GM19468 (cell line): ENCODE measurements at regions not wholly inside any gene's neighbourhood (a gene's known extent, or its start where the extent isn't known, plus 50 kb on each side); places are given as distances from the start of the nearest gene placed in this dataset.

ENCODE experiments used
- ATAC-seq: cut with Tn5 transposase; IDR thresholded peaks from one replicate; pipeline ENCODE4 v1.9.1; 2021; ENCODE audit warnings: mild to moderate bottlenecking, moderate library complexity, moderate number of reproducible peaks; ENCODE audit not compliant: unreplicated experiment; ENCODE audit errors: extremely low read depth

DNA sequence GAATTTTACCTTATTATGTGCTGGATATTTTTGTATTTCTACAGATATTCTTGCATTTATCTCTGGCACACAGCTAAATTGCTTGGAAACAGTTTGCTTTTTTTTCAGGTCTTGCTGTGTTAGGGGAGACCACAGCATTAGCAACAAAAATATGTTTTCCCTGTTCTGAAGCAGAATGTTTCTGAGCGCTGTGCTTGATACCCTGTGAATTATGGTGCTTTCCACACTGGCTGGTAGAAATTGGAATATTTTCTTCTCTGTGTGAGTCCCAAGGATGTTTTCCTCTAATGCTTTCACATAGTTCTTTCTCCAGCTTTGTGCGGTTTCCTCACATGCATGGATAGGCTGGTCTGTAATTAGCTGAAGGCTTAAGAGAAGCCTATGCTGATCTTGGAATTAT, 651.6 kb upstream of the IGFBP3 start:
- ATAC-seq, result no peak

DNA sequence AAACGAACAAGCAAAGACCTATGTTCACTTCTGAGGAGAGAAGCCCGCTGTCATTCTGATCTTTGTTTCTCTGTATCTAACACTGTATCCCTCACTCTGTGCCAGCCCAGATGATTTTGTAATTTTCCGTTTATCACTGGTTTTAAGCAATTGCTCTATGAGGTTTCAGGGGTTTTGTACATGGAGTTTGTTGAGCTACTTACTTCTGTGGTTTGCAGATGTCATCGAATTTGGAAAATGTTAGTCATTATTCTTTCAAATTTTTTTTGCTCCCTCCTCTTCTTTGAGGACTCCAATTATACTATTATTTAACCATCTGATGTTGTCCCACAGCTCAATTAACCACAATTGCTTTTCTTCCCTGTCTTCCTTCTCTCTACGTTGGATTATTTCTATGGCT, 650.9 kb upstream of the IGFBP3 start:
- ATAC-seq, result no peak

- ATAC-seq, result no peak
Observed at GRCh38 chr7:46569133-46569465, 648.0 kb upstream of the IGFBP3 start.

- no peak for ATAC-seq
Observed at GRCh38 chr7:46568420-46569132, 647.5 kb upstream of the IGFBP3 start.

DNA sequence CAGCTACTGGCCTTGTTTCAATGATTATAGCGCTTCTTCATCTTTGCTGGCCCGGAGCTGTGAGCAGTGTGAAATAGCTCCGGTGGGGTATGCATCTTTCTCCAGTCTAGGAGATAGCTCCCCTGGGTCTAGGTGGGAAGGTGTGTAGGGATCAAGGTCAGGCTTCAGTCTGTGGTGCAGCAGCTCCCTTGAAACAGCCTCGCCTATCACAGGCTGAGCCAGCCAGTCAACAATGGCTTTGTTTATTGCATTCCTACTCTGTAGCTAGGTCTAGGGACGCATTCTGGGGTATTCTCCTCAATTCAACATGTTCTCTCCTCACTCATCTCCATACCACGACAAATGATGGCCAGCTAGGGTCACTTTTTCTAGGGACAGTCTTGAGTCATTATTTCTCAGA, 646.8 kb upstream of the IGFBP3 start:
- ATAC-seq, result no peak

DNA sequence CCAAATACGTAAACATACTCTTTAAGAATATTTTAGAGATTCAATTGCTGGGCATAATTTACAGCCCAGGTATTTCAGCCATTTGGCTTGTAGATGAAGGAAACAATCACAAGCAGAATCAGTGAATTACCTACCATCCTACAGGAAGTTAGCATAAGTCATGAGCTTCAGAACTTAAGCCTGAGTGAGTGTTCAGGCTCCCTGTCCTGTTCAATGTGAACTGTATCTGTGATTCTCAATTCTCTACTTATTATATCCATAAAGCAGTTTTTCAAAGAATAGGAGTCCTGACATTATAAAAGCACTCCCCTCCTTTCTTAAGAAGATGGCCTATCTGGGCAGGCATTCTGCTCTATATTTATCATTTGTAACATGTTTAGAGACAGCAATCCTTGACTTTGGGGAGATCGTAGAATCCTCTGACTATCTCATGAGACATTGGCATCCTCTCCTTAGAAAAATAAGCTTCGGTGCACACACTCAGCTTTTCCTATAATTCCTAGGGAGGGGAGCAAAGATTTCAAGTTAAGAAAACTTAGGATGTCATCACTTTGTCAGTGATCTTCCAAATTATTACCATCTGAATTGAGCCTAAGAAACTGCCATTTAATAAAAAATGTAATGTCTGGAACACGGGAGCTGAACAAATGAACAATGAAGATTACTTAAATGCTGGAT, 645.2 kb upstream of the IGFBP3 start:
- ATAC-seq, result no peak

GRCh38 chr7:46565253-46566096, 644.4 kb upstream of the IGFBP3 start:
- ATAC-seq, result no peak

DNA sequence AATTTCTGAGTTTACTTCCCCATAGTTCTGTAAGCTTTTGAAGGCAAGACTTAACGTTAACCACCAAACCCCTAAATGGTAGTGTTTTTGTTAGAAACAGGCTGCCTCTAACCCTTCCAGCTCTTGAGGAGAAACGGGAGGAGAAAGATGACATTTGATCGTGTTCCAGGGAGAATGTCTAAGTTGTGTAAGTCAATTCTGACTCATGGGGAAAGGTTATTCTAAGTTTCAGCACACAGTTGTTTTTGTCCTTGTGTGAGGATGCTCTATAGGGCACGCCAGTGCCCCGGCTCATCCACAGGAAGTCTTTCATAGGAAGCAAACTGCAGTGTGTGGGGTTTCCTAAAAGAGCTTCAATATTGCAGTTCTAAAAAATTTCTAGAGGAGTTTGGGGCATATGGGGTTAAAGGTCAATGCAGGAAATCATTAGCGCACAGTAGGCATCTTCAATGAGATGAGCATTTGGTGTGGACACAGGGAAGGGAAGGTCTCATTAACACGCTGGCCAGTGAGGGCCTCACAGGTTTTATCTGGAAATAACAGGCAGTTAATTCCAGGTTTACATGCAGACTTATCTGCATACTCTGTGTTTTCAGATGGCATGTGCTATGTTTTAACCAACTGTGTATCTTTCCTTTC, 638.2 kb upstream of the IGFBP3 start:
- no peak for ATAC-seq

- no peak for ATAC-seq
Observed at GRCh38 chr7:46558482-46559193, 637.6 kb upstream of the IGFBP3 start.

- ATAC-seq, result no peak
Observed at GRCh38 chr7:46557781-46558180, 636.7 kb upstream of the IGFBP3 start.

DNA sequence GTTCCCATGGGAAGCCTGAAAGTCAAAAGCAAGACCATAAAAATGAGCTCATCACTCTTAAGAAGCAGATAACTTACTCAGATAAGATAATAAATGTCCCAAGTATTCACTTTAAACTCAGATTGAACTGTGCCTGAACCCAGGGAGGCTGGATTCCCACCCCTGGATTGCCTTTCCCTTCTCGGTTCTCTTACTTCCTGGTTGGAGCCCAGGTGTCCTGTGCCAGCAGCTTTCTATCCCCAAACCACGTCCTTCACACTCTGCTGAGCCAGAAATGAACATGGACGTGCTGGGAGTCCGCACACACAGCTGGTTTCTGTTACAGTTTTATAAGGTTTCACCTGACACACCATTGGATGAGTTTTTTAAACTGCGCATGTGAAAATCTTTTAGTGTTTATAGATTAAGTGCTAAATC, 636.2 kb upstream of the IGFBP3 start:
- ATAC-seq, result no peak

DNA sequence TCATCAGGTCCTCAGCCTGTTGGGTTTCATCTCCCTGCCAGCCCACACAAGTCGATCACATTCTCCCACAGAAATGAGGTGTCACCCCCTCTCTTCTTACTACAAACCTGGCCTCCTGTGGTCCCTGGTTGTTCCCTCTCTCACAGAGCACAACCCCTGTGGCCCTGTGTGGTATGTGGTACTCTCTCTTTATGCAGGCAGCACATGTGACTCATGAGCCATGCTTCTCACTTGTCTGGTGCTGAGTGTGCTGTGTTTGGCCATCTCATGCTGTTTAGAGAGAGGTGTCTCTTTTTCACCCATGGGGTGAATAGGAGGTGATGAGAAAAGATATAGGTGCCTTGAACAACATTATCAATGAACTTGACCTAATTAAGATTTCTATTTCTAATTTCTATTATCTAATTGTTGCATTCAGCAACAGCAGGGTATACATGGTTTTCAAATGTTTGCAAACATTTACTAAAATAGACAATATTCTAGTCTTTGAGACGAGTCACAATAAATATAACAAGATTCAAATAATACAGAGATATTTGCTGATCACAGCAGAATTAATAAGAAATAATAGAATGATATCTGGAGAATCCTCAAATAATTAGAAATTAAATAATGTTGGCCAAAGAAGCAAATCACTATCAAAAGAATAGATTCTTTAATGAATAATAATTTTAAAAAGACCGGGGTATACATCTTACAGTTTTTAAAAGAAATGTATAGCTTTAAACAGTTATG, 633.8 kb upstream of the IGFBP3 start:
- no peak for ATAC-seq

DNA sequence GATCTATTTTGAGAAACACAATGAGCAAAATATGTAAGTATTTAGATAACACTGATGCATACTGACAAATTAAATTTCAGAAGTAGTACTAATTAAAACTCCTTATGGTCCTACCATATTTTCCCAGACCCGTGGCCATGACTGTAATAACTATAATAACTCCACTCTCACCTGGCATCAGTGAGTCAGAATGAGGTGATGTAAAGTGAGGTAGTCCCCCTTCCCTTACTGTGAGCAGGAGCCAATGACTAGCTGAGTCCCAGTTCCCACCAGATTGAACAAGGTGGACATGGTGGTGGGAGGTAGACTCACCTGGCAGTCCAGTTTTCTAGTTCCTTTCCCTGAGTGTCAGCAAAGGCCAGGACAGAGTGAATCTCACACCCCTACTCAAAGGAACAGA, 630.5 kb upstream of the IGFBP3 start:
- ATAC-seq, result no peak

DNA sequence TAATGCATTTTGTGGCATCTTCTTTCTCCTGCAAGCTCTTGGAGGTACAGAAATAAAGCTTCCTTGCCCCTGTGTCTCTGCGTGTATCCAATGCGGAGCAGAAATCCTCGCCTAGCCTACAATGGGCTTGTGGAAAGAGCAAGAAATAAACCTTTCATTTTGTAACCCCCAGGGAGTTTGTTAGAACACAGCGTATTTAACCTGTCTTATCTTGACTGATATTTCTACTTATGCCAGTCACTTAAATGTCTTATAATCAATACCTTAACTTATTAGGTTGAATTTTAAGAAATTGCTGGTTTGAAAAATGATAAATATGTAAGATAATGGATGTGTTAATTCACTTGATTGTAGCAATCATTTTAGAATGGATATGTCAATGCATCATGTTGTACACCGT, 629.8 kb upstream of the IGFBP3 start:
- no peak for ATAC-seq

- no peak for ATAC-seq
Observed at GRCh38 chr7:46549892-46550639, 629.0 kb upstream of the IGFBP3 start.

- ATAC-seq, result no peak
Observed at GRCh38 chr7:46549347-46549746, 628.3 kb upstream of the IGFBP3 start.

GRCh38 chr7:46547044-46547443, 626.0 kb upstream of the IGFBP3 start:
- no peak for ATAC-seq

GRCh38 chr7:46545790-46546189, 624.7 kb upstream of the IGFBP3 start:
- ATAC-seq, result no peak
